HG02610 (cell line): ENCODE measurements at regions not wholly inside any gene's neighbourhood (a gene's known extent, or its start where the extent isn't known, plus 50 kb on each side); places are given as distances from the start of the nearest gene placed in this dataset.
A peak's percentile ranks its signal among the peaks of the same experiment; 100 is the strongest.

ENCODE experiments used
- ATAC-seq: cut with Tn5 transposase; IDR thresholded peaks from one replicate; pipeline ENCODE4 v1.9.1; 2021; ENCODE audit warnings: mild to moderate bottlenecking, moderate library complexity; ENCODE audit not compliant: unreplicated experiment

DNA sequence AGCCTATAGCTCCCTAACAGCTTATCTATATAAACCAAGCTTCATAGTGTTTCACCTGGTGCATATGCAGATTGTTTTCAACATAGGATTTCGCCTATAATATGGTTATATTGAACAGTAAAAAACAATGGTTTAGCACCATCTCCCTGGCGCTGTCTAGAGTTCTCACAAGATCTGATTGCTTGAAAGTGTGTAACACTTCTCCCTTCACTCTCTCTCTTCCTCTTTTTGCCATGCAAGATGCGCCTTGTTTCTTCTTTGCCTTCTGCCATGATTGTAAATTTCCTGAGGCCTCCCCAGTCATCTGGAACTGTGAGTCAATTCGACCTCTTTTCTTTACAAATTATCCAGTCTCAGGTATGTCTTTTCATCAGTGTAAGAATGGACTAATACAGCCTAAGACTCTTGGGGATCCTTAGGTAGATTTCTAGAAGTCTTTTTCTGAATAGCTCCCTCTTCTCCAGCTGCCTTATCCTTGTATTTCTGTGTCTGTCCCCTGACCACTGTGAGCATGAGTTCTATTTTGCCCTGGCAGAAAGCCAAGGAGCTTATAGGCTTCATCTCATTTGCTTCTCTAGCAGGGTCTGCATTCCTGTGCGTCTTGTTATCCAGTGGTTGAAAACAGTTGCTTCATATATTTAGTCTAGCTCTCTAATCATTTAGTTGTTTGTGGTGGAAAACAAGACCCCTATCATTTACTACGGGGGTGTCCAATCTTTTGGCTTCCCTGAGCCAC, 401.6 kb downstream of the GPD2 start:
- ATAC-seq = no peak

DNA sequence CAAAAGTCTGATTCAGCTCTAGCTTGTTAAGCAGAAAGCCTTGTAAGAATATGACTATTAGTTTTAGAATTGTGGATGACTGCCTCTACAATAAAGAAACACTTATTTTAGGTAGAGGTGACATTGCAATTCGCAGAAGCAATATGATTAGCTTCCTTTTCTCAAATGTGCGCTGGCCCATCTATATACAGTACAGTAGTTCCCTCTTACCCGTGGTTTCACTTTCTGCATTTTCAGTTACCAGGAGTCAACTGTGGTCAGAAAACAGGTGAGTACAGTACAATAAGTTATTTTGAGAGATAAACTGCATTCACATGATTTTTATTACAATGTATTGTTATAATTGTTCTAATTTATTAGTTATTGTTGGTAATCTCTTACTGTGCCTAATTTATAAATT, 405.1 kb downstream of the GPD2 start:
- ATAC-seq = peak; percentile 57

DNA sequence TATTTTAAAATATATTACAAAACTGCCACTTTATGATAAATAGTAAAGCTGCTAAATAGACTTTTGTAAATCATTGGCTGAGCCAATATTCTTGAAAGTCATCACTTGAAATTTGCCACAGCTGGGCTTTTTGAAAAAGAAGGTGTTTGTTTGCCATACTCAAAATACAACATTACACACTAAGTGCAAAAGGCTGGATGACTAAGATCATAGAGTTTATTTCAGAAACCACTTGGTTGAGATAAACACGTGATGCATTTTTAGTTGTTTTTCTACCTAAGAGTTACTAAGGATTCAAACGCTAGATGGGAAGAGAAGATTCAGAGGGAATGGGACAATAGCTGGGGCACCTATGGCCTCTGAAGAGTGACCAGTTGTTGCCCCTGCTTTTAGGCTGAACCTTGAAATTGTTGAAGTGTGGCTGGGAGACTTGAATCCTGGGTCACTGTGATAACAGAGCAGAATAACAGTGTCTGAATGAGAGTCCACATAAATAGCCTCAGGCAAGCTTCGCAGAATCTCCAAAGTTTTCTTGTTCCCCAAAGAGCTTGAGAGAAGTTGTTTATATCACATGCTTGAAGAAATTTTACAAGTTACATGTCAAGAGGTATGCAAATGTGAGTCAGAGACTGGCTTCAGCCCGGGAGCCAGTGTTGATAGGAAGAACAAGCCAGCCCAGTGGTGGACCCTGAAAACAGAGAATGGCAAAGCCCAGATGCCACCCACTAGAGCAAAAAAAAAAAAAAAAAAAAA, 409.8 kb downstream of the GPD2 start:
- ATAC-seq = no peak

DNA sequence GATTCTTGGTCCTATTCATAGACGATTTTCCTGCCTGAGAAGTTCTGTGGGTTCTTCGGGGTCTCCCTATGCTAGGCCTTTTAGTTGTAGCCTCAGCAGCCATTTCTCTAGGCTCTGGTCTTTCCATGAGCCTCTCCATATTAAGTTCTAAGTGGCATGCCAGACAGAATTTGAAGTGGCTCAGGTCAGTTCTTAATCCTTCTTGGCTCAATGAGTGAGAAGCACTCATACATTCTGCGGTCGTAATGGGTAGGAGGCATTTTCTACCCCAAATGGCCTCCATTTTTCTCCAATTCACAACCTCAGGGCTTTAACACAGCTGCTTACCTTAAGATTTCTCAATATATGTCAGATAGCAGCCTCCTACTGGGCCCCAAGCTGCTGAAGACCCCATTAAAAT, 405.3 kb upstream of the GALNT5 start:
- no peak for ATAC-seq

DNA sequence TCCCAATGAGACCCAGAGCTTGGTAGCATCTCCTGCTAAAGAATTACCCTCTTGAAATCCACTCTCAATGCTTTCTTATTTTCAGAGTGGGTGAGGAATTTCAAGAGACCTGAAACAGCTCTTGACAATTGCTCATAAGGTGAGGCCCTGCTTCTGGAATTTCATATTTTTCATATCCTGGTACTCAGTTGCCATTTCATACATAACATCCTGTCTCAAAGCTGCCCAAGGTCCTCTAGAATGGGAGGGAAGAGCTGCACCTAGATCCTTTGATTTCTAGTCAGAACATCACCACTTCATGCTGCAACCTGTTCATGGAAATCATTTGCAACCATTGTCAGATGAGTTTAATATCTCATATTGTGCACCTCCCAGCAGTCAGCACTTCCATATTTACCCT, 404.8 kb upstream of the GALNT5 start:
- ATAC-seq = no peak

DNA sequence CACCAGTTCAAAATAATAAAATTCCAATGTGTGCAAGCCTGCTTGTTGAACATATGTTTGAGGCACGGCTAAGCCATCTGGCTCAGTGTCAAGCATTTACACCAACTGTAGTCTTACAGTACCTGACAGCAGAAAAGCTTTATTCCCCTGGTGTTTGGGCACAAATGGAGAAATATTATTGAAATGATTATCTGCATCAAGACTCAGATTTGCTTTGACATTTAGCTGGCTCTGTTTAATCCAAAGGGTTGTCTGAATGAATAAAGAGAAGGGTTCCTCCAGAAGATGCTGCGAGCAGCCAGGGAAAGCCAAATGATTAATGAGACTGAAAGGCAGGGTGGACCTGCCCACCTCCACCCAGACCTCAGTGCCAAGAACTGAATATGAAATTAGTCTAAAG, 393.2 kb upstream of the GALNT5 start:
- ATAC-seq = no peak

DNA sequence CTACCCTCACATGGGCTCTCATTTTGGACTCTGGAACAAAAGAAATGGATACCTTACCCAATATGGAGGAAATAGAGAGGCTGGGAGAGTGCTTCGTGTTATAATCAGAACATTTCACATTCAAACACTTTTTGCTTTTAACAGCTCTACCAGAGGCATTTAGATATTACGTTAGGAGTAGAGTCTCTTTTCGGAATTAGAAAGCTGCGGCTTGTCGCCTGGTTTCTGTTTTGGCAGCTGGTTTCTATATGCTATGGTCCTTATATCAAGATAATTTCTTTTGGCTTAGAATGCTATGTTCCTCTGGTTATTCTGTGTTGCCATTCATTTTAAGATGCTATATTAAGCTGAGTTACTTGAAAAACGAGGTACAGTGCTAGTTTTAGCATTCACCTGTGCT, 392.8 kb upstream of the GALNT5 start:
- ATAC-seq = no peak

DNA sequence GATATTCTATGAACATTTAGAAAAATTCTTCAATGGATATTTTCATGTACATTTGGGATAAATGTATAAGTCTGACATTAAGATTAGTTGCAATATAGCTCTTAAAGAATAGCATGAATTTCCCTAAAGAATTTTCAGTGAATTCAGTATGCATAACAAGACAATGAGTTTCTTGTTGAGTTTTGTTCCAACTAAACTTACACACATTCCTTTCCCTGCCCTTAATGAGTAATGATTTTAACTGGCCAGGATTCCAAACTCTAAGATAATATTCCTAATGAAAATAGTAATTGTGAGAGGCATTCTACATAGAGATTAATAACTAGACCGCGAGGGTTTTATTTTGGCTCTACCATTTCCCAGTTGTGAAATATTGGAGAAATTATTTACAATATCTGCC, 390.3 kb upstream of the GALNT5 start:
- no peak for ATAC-seq

DNA sequence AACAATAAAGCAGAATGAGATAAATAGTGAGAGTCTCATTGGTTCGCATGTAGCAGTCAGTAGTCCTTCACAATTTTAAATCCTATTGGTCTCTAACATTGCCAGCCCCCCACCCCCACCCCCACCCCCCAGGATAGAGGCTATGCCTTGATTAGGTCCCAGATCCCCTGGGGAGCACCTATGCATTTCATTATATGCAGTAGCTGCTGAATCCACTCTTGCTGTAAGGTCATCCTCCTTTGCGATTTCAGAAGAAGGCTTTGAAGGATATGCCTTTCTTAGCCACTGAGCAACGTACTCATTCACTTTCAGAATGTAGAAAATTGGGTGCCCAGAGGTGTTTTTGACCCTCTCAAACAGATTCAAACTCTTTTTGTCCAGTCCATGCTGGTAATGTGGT, 382.8 kb upstream of the GALNT5 start:
- no peak for ATAC-seq

DNA sequence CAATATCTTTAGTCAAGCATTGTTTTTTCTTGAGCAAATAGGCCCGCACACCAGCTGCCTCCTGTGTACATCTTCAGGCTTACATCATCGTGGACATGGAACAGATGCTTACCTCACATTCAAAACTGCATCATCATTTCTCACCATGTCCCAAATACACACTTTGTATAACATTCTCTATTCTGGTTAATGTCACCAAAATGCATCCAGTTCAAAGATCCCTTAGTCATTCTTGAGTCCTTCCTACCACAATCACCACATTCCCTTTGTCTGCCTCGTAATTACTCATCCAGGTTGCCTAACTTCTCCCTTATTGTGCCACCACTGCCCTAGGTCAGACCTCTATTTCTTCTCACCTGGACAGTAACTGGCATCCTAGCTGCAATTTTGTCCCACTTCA, 373.7 kb upstream of the GALNT5 start:
- ATAC-seq = no peak

DNA sequence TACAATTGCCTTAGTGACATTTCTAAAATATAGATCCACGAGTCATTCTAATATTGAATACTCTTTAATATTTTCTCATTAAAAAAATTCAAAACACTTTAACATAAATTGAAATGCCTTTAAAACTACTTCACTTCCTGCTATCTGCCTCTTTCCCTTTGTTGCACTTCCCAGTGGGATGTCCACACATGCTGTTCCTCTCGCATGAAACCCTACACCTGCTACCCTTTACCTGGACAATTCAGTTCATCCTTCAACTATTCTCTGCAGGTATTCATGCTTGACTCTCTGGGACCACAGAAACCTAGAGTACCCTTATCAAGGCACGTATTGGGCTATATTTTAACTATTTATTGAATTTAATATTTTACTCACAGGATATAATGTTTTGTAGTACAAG, 373.3 kb upstream of the GALNT5 start:
- no peak for ATAC-seq

DNA sequence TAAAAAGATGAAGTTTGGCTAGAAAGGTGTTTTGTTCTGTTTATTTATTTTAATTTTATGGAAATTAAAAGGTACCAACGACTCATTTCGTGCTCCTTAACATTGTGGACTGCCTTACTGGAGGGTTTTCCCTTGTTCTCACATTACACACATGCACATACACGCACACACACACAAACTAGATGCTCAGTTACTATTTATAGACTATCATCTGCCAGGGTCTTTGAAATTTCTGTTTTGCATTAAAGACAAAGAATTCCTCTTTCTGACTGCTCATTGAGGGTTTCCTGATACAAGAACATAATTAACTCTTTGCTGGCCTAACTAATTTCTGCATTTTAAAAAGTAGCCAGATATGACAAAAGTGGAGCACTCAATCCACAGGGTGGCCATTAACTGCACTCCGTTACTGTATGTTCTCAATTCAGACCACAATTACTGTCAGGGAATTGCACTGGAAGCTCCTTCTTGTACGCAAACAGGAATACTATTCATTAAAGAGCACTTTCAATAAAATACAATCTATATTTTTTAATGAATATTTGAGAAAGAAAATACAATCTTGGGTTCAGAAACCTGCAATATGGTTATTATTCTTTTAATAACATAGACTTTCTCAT, 366.9 kb upstream of the GALNT5 start:
- no peak for ATAC-seq

DNA sequence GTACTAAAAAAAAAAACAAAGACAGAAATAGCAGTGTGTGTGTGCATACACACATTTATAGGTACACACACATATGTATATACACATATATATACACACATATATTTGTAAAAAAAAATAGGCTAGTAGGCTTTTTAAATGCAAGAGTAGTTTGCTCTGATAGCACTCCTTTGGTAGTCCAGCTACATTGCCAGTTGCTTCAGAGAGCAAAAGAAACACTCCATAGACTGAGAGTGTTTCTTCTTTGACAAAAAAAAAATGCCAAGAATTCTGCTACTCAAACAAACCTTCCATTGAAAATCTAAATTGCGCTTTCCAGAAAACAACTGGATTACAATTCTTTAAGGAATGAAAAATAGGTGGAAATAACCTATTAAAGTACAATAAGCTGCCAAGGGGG, 365.9 kb upstream of the GALNT5 start:
- no peak for ATAC-seq

DNA sequence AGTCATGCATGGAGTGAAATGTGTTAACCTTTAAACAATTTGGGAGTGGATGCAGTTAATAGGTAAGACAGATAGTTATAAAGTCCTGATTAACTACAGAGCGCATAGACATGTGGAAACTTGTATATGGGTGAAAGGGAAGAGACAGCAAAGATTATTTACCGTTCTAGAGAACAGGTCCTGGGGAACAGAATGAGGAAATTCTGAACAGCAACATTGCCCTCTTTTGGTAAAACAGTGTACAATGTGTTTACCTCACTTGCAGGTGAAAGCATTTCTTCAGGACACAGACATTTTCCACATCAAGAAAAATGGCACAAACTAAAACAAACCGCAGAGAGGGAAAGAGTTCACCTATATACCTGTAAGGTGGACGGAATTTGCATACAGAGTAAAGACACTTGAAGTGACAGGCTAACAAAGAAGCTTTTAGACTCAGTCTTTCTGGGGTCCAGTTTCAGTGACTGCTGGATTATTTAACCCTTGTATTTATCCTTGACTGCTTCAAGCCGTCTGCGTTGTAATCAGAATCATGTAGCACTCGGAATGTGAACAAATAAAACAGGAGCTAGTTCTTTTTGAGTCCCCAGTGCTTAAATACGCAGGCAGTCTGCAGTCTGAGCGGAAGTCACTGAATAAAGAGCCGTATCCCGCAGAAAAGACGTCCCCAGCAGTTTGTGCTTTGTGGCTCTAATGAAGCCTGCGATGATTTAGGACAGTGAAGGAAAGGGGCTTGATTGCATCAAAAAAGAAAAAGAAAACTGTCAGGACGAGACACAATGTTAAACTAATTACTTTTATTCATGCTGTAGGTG, 364.8 kb upstream of the GALNT5 start:
- peak; percentile 42 for ATAC-seq

DNA sequence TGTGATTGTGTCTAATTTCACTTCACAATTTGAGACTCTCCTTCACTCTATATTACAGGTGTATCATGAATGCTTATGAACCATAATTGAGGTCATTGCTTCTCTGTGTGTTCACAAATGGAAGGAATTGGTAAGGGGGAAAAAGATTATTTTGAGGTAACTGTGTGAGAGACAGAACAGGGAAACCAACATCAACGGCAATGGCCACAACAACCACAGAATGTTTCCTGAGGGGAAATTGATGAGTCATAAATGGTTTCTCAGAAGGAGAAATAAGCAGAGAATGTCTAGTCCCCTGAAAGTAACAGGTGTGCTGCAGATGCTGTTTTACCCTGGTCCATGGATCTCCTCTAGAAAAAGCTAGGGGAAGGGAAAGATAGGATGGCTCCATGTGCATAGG, 361.2 kb upstream of the GALNT5 start:
- ATAC-seq = peak; percentile 96

DNA sequence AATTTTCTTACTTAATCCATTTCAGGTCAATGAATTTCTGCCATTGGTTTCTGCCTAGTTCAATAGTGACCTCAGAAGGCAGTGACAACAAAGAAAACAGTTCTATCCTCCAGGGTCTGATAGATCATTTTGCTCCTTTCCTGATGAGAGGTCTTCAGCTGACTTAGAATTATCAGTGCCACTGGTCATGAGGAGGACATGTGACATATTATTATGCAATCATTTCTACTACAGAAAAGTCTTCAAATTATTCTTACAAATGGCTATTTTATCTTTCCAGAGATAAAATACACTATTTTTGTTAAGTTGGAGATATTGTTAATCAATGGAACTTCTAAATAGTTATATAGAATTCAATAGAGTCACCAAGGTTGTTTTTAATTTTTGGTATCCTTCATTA, 360.0 kb upstream of the GALNT5 start:
- ATAC-seq = no peak

DNA sequence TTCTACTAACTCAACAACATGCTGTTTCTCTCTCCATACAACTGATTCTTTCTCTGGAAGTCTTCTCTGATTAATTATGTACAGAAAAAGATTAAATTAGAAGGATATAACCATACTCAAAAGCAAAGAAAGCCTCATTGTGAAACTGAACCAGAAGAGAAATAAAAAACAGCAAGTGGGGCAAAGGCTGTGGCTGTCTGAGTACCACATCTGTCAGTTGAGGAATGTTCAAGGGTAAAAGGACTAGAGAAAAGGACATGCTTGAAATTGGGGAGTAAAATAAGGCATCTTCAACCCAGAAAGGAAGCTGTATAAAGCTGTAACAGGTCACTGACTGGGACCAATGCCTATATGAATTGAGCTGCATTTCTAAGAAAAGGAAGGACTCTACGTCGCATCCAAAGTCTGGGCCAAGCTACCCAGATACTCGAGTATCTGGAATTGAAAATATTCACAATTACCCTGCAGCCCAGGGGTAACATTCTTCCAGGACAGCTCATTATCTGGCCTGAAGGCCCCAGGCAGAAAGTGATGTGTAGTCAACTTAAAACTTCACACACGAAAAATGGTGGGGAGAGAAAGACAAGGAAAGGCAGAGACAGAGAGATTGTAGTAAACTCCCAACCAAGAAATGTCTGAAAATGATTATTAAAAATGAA, 356.0 kb upstream of the GALNT5 start:
- no peak for ATAC-seq

DNA sequence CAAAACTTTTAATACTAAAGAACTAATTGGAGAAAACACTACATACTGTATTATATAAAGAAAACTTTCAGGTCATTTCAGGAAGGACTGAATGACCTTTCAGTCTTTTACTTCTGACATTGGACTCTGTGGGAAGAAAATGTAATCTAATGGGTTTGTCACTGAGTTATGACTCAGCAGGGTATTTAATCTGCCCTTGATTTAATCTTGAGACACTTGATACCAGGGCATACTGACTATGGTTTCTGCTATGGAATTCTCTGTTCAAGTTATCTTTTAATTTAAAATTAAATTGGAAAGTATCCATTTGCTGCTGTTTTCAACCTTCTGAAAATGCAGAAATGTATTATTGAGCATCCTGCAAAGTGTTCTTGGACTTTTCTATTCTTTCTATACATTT, 354.2 kb upstream of the GALNT5 start:
- ATAC-seq = no peak

DNA sequence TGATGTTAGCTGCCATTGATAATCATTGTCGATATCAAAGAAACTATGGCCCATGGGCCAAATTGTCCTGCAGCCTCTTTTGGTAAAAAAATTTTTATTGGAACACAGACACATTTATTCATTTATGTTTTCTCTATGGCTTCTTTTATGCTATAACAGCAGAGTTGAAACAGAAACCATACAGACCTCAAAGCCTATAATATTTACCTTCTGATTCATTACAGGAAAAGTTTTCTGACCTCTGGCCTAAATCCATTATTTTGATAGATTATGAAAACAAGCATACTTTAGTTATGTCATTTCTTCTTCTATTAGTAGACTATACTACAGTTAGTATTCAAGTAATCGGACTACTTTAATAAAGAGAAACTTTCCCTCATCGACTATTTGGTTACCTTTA, 349.7 kb upstream of the GALNT5 start:
- ATAC-seq = peak; percentile 71

DNA sequence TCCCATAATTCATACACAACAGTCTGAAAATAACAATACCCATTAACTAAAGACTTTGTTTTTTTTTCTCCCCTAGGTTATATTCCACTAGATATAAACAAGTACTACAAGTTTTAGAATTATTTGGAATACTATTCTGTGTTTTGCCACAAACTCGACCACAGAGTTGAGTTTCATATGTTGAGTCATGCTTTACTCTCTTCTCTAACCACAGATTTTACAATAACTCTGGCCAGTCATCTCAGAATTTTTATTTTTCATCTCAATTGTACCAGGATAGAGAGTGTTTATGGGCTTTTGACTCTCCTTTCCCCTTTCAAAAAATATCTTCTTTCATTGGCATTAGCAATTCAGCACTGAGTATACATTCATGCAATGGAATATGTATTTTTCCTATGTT, 348.7 kb upstream of the GALNT5 start:
- ATAC-seq = peak; percentile 91

DNA sequence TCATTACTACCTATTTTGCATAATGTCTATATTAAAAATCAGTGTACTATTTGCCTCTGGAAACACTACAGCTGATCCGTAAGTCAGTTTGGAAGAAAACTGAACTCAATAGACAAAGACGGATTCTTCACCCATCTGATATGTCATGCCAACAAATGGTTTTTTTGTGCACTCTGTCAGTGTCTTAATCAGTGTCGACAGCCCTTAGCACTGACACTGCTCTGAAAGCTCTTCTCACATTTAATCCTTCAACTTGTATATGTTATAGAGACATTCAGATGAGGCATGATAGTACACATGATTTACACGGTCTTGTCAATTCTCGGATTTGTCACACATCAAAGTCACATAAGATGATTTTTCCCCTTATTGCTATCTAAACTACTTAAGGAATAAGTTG, 347.5 kb upstream of the GALNT5 start:
- ATAC-seq = no peak
